ENCODE measurements at regions not wholly inside any gene's neighbourhood (a gene's known extent, or its start where the extent isn't known, plus 50 kb on each side); places are given as distances from the start of the nearest gene placed in this dataset.
A peak's percentile ranks its signal among the peaks of the same experiment; 100 is the strongest.

DNA sequence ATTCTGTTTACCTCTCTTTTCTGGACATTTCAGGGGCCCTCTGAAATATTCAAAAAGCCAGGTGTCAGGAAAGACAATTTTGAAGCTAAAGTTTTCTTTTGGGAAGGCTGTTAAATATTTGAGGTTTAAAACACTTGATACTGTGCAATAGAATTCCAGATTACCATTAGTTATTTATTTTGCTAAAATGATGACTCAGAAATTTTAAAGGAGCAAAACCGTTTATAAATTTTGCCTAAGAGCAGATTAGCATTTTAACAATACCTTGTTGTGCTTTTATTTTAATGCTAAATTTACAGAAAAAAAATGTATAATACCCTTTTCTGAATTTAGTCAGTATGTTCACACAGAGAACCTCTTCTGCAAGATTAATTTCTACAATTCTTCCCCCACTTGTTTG is 1159.9 kb downstream of the DSC3 start:
- TF ChIP-seq, protein P1, sequence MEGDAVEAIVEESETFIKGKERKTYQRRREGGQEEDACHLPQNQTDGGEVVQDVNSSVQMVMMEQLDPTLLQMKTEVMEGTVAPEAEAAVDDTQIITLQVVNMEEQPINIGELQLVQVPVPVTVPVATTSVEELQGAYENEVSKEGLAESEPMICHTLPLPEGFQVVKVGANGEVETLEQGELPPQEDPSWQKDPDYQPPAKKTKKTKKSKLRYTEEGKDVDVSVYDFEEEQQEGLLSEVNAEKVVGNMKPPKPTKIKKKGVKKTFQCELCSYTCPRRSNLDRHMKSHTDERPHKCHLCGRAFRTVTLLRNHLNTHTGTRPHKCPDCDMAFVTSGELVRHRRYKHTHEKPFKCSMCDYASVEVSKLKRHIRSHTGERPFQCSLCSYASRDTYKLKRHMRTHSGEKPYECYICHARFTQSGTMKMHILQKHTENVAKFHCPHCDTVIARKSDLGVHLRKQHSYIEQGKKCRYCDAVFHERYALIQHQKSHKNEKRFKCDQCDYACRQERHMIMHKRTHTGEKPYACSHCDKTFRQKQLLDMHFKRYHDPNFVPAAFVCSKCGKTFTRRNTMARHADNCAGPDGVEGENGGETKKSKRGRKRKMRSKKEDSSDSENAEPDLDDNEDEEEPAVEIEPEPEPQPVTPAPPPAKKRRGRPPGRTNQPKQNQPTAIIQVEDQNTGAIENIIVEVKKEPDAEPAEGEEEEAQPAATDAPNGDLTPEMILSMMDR (IDR thresholded peaks at IDR 0.05; ENCODE audit: borderline replicate concordance, extremely low read depth, low read length, poor library complexity, severe bottlenecking) = no peak
- no peak for TF ChIP-seq EZH2 (IDR thresholded peaks at IDR 0.05; ENCODE audit: borderline replicate concordance, low read depth, low read length, severe bottlenecking)
- no peak for ATAC-seq (ENCODE audit: insufficient read depth, low read depth)
- Histone ChIP-seq H2AFZ (ENCODE audit: low read depth, low read length) (no peak overlapping the region), H3K9me3 (ENCODE audit: insufficient read depth, low read length, severe bottlenecking) (no peaks in the 10 kb centered on the region), H3K4me3 (ENCODE audit: low read depth in 1 of 2, low read length in 2 of 2) (no peak overlapping the region), H3K9ac (ENCODE audit: low read depth, low read length) (no peak overlapping the region), H3K79me2 (ENCODE audit: insufficient read depth, low read length) (no peaks in the 10 kb centered on the region), H3K4me2 (ENCODE audit: insufficient read depth, low read length) (no peak overlapping the region), H3K27me3 (ENCODE audit: insufficient read depth, low read length, poor library complexity) (no peaks in the 10 kb centered on the region), H3K36me3 (ENCODE audit: insufficient read depth, low read length) (no peaks in the 10 kb centered on the region), H3K27ac (ENCODE audit: low read length) (no peak overlapping the region), H3K4me1 (ENCODE audit: insufficient read depth, low read length) (0 out of 2 replicates have a peak, but pooled peaks cover 4% of the 10 kb centered on the region), H4K20me1 (ENCODE audit: insufficient read depth, low read length) (no peaks in the 10 kb centered on the region)
- no peak for DNase-seq

DNA sequence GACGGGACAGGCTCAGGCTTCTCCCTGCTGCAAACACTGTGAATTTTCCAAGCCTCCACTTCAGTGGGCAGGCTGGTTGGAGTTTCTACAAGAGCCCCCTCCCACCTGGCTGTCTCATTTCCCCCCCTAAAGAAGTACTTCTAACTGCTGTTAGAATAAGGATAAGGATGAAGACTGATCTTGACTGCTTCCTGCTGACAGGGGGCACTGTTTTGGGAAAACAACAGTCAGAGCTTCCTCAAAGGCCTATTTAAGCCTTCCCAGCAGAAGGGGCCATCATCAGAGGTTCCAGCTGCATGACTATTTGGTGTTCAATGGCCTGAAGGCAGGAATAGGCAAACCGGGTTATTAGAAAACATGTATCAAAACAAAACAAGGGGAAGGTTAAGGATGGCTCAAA is 1162.8 kb downstream of the DSC3 start:
- H3K36me3 ChIP-seq (ENCODE audit: insufficient read depth, low read length) = no peaks in the 10 kb centered on the region
- no peaks in the 10 kb centered on the region for H3K79me2 ChIP-seq (ENCODE audit: insufficient read depth, low read length)
- no peak overlapping the region for H3K4me3 ChIP-seq (ENCODE audit: low read depth in 1 of 2, low read length in 2 of 2)
- H3K9ac ChIP-seq (ENCODE audit: low read depth, low read length) = no peak overlapping the region
- H3K4me2 ChIP-seq (ENCODE audit: insufficient read depth, low read length) = no peak overlapping the region
- no peak for ATAC-seq (ENCODE audit: insufficient read depth, low read depth)
- no peaks in the 10 kb centered on the region for H3K27me3 ChIP-seq (ENCODE audit: insufficient read depth, low read length, poor library complexity)
- H3K4me1 ChIP-seq (ENCODE audit: insufficient read depth, low read length) = 0 out of 2 replicates have a peak, but pooled peaks cover 4% of the 10 kb centered on the region
- H3K9me3 ChIP-seq (ENCODE audit: insufficient read depth, low read length, severe bottlenecking) = no peaks in the 10 kb centered on the region
- H2AFZ ChIP-seq (ENCODE audit: low read depth, low read length) = 0 out of 2 replicates have a peak overlapping the region, but pooled peaks have one; percentile 9
- no peaks in the 10 kb centered on the region for H4K20me1 ChIP-seq (ENCODE audit: insufficient read depth, low read length)
- DNase-seq = no peak
- TF ChIP-seq EZH2 (IDR thresholded peaks at IDR 0.05; ENCODE audit: borderline replicate concordance, low read depth, low read length, severe bottlenecking) = no peak
- TF ChIP-seq, protein P1 (IDR thresholded peaks at IDR 0.05; ENCODE audit: borderline replicate concordance, extremely low read depth, low read length, poor library complexity, severe bottlenecking) = no peak
- no peak overlapping the region for H3K27ac ChIP-seq (ENCODE audit: low read length)

DNA sequence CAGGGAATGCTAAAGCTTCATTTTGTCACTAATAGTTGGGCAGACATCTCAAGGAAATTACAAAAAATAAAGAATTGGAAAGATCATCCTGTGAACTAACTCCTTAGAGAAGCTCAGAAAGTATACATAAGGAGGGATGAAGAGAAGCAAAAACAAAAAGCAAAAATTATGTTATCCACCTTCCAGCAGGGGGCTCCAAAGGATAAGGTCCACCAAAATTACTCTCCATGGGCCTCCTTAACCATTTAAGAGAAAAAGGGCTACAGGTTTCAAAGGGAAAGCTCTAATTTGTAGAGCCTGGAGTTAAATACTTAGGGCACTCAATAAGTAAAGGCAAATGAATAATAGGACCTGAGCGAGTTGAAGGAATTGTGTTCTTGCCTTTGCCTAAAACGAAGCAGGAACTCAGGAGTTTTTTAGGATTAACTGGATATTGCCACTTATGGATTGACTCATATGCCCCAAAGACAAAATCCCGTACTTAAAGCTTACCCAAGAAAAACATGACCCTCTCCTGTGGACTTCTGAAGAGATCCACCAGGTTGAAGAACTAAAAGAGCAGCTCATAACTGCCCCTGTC is 1167.9 kb downstream of the DSC3 start:
- ATAC-seq (ENCODE audit: insufficient read depth, low read depth) = peak; percentile 68
- H3K27me3 ChIP-seq (ENCODE audit: insufficient read depth, low read length, poor library complexity) = no peaks in the 10 kb centered on the region
- H4K20me1 ChIP-seq (ENCODE audit: insufficient read depth, low read length) = no peaks in the 10 kb centered on the region
- H2AFZ ChIP-seq (ENCODE audit: low read depth, low read length) = no peak overlapping the region
- H3K27ac ChIP-seq (ENCODE audit: low read length) = no peak overlapping the region
- no peaks in the 10 kb centered on the region for H3K79me2 ChIP-seq (ENCODE audit: insufficient read depth, low read length)
- H3K36me3 ChIP-seq (ENCODE audit: insufficient read depth, low read length) = no peaks in the 10 kb centered on the region
- DNase-seq = peak; percentile 24
- H3K4me1 ChIP-seq (ENCODE audit: insufficient read depth, low read length) = no peaks in the 10 kb centered on the region
- no peak overlapping the region for H3K4me3 ChIP-seq (ENCODE audit: low read depth in 1 of 2, low read length in 2 of 2)
- H3K9me3 ChIP-seq (ENCODE audit: insufficient read depth, low read length, severe bottlenecking) = no peaks in the 10 kb centered on the region
- no peak for TF ChIP-seq EZH2 (IDR thresholded peaks at IDR 0.05; ENCODE audit: borderline replicate concordance, low read depth, low read length, severe bottlenecking)
- TF ChIP-seq, protein P1 (IDR thresholded peaks at IDR 0.05; ENCODE audit: borderline replicate concordance, extremely low read depth, low read length, poor library complexity, severe bottlenecking) = peak; percentile 67
- no peak overlapping the region for H3K9ac ChIP-seq (ENCODE audit: low read depth, low read length)
- no peak overlapping the region for H3K4me2 ChIP-seq (ENCODE audit: insufficient read depth, low read length)
